SW 1271 (cell line): ENCODE measurements at regions not wholly inside any gene's neighbourhood (a gene's known extent, or its start where the extent isn't known, plus 50 kb on each side); places are given as distances from the start of the nearest gene placed in this dataset.
"Not testable (repeated sequence)": the region's sequence is repeated elsewhere in the genome, so short reads cannot be mapped to it uniquely, and the experiment has no call there.

ENCODE experiments used
- DNase-seq, 2 experiments: peaks; one replicate each; lab custom pipeline; 2025; lab: John Stamatoyannopoulos, UW

DNA sequence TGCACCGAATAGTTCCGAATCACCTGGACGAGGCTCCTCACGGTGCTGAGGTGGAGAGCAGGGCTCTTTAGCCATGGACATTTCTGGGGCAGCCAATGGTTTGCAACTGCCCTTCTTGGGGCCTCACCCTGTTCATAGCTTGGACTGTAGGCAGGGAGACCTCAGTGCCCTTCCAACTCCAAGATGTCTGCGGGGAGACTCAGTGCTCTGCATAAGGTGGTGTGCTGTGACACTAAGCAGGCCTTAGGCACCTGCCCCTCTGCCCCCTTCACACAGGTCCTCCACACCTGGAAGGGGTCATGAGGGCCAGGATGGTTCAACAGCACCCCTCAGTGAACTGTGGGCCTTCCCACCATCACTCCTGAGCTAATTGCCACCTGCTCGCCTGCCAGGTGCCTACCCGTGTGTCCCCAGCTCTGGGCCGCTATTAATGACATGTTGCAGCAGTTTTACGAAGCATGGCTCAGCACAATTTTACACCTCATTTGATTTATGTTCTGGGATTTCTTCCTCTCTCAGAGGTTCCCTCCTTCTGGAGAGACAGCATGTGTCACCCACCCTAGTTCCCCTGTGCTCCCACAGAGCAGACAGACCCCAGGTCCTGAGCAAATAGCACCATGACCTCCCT lies 101.2 kb upstream of the SMAD3 start:
- DNase-seq, result no peak

DNA sequence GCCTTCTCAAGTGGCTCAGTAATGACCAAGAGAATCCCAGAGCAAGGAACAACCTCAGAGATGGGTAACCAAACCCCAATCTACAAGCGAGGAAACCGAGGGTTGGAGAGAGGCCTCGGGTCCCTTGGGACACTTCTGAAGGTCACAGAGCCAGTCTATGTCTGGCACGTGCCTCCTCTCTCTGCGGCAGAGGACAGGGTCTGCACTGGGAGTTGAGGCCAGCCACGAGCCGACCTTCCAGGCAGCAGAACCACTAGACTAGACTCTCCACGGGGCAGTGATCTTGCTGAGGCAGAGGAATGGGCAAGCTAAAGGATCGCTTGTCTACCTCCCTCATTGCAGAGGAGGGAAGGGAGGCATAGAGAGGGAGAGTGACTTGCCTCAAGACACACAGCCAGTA lies 100.6 kb upstream of the SMAD3 start:
- DNase-seq, result no peak

DNA sequence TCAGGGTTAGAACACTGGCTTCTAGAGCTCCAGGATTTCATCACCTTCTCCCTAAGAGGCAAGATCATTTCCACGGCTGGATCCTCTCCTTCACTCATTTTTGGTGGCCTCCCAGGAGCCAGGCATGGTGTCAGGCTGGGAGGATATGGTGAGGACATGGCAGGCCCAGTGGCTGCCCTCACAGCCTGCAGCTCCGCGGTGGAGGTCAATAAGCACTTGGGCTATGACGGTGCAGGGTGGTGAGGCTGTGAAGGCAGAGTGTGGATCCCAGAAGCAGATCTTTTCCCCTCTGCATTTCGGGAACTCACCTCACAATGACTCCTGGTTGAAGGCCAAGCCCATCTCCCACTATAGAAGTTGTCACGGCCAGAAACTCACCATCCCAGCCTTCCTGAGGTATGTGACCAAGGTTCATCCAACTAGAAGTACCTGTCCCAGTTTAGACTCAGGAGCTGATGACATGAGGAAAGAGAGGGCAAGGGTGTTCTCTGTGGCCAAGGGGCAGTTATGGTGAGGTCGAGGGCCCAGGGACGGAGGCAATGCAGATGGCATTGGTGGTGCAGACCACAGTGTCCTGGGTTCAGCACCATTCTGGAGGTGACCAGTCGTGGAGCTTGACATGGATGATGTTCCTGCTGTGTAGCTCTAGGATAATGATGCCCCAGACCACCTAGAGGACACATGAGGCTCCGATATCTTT lies 100.1 kb upstream of the SMAD3 start:
- DNase-seq, result no peak

- peak in 1 of 2 experiments; percentile 25 for DNase-seq
These were observed 99.1 kb upstream of the SMAD3 start for GRCh38 chr15:66966256-66966655.

- no peak for DNase-seq
These were observed 96.4 kb upstream of the SMAD3 start for GRCh38 chr15:66968806-66969596.

DNA sequence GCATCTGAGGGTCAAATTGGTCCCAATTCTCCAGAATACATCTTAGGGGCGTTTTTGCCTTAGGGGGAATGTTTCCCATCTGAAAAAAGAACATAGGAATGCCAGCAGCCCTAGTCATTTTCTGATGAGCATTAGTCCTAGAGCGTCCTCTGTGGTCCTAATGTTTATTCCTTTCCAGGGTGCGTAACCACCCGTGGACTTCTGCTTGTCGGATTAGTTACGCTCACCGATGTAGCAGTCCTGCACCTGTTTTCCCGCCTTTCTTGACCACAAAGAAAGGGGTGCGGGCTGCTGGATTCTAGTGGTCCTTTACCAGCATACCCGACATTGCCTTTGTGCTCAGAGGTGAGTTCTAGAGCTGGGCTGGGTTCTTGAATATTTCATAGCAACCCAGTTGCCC lies 91.3 kb upstream of the SMAD3 start:
- DNase-seq, result not testable (repeated sequence)

DNA sequence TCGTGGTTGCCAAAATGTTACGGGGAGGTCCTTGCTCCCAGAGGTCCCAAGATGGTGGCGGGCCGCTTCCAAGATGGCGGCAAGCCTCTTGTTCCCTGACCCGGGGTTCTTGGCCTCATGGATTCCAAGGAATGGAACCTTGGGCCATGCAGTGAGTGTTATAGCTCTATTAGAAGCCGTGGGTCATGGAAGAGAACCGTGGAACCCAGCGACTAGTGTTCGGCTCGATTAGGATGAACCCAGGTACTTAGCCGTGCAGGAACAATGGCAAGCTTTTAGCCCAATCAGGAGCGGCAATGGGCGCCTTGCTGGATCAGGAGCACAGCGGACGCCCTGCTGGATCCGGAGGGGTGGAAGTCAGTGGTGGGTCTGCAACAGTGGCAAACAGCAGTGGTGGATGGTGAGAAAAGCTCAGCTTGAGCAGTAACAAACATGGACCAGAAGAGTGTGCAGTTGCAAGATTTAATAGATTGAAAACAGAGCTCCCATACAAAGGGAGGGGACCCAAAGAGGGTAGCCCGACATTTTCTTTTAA lies 89.2 kb upstream of the SMAD3 start:
- not testable (repeated sequence) for DNase-seq

GRCh38 chr15:66980326-66980725 lies 85.1 kb upstream of the SMAD3 start:
- DNase-seq, result not testable (repeated sequence)

- DNase-seq, result no peak
These were observed 83.6 kb upstream of the SMAD3 start for GRCh38 chr15:66981771-66982170.

DNA sequence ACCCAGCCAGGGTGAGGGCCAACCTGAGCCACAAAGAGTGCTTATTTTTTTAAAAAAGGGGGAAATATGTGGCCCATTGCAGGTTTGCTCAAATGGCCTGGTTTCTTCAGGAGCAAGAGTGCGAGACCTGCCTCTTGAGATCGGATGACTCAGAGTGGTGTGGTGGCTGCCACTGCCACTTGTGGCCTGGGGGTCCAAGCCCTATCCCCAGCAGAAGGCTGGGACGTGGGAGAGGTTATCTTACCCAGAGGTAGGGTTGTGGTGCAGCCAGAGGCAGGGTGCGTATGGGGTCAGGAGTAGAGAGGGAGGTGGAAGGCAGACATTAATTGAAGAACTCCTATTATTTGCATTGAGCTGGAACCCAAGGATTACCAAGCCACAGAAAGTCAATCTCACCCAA lies 83.2 kb upstream of the SMAD3 start:
- DNase-seq, result no peak

DNA sequence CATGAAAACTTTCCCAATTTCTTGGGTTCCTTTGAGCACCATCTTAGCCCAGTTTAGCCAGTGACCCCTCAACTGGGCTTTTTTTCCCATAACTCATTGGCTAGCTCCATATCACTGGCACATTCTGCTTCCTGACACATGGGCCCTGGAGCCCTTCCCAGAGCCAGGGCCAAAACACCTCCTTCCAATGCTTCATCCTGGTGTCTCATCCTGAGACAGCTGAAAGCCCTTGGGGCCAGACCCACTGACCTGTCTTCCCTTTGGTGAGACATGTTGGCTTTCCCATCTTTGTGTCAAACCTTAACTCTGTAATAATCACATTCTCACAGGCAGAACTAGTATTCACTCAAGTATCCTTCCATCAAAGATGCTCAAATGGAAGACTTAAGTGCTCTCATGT lies 82.6 kb upstream of the SMAD3 start:
- no peak for DNase-seq

- no peak for DNase-seq
These were observed 79.7 kb upstream of the SMAD3 start for GRCh38 chr15:66985653-66986052.

GRCh38 chr15:66986951-66987350 lies 78.5 kb upstream of the SMAD3 start:
- no peak for DNase-seq

GRCh38 chr15:66993090-66993489 lies 72.3 kb upstream of the SMAD3 start:
- no peak for DNase-seq

DNA sequence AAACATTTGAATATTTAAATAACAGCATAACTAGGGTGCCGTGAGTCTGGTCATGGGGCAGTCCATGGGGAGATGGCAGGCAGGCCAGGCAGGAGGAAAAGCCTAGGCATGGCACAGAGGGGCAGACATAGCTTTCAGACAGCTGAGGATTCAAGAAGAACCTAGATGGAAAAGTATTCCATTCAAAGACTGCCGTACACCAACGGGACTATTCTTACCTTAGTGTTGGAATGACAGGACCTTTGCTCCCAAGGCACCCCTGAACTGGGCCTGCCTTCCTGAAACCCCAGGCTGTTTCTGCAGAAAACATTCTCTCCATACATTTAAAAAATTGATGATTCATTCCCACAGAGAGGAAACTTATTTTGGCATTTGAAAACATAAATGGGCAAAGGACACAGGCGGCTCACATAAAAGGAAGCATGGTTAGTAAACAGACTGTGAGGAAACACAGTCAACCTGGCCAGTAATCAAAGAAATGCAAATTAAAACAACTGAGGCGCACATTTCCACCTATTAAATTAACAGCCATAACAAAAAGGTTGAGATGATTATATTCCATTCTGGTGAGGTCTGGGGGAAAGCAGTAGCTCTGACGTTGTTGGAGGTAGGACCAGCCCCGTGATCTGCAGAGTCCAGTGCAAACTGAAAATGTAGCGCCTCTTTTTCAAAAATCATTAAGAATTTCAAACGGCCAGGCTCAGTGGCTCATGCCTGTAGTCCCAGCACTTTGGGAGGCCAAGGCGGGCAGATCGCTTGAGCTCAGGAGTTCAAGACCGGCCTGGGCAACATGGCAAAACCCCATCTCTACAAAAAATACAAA lies 71.3 kb upstream of the SMAD3 start:
- DNase-seq, result no peak

- DNase-seq, result no peak
These were observed 70.3 kb upstream of the SMAD3 start for GRCh38 chr15:66994927-66995656.

DNA sequence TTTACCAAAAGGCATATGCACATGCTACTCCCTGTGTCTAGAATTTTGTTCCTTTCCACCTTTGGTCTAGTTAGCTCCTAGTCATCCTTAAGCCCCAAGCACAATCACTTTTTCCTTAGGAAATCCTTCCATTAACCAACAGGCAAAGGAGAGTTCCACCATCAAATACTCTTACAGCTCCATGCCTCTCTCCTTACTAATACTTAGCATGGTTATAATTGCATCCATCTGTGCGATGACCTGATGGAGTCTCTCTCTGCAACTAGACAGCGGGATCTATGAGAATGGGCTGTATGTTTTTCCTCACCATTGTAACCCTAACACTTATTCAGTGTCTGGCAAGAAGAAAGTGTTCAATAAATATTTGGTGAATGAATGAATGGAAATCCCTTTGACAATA lies 69.3 kb upstream of the SMAD3 start:
- no peak for DNase-seq

DNA sequence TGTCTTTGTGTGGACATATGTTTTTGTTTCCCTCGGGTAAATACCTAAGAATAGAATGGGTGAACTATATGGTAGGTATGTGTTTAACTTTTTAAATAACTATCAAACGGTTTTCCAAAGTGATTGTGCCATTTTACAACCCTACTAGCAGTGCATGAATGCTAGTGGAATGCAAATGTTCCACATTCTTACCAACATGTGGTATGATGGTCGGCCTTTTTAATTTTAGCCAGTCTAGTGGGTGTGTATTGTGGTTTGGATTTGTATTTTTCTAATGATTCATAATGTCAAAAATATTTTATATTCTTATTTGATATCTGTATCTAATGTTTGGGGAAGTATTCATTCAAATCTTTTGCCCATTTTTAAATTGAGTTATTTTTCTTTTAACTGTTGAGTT lies 68.2 kb upstream of the SMAD3 start:
- no peak for DNase-seq

DNA sequence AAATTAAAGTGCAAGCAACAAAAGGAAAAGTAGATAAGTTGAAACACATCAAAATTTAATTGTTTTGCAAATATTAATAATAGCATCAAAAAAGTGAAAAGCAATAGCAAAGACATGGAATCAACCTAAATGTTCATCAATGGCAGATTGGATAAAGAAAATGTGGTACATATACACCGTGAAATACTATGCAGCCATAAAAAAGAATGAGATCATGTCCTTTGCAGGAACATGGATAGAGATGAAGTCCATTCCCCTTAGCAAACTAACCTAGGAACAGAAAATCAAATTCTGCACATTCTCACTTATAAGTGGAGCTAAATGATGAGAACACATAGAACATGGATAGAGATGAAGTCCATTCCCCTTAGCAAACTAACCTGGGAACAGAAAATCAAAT lies 67.2 kb upstream of the SMAD3 start:
- DNase-seq, result not testable (repeated sequence)

DNA sequence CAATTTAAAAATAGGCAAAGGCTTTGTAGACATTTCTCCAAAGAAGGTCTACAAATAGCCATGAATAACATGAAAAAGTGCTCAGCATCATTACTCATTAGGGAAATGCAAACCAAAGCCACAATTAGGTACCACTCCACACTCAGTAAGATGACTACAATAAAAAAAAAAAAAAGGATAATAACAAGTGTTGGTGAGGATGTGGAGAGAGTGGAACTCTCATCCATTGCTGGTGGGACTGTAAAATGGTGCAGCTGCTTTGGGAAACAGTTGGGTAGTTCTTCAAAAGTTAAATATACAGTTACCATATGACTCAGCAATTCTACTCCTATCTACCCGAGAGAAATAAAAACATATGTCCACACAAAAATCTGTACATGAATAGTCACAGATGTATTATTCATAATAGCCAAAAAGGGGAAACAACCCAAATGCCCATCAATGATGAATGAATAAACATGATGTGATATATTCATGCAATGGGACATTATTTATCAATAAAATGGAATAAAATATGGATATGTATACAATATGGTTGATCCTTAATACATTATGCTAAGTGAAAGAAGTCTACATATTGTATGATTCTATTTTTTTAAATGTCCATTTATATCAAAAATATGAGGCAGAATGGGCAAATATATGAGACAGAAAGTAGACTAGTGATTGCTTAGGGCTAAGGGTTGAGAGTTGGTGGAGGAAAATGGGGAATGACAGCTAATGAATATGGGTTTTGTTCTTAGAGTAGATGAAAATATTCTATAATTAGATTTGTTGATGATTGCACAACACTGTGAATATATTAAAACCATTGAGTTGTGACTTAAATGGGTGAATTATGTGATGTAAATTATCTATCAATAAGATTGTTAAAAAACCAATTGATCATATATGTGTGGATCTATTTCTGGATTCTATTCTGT lies 66.1 kb upstream of the SMAD3 start:
- DNase-seq, result no peak
